PC-3 (cell line): ENCODE measurements at regions not wholly inside any gene's neighbourhood (a gene's known extent, or its start where the extent isn't known, plus 50 kb on each side); places are given as distances from the start of the nearest gene placed in this dataset.

Experiments
- ATAC-seq: fragments of 200-7000 bp; cut with Tn5 transposase; 2 replicates; pipeline ENCODE4 v1.9.1; 2020; ENCODE audit warnings: mild to moderate bottlenecking, moderate library complexity
- BruUV-seq: library from RNA; stranded (reverse); fragments of 400-500 nt; replicated peaks from 2 replicates; lab custom pipeline; 2021; lab: Mats Ljungman, UMichigan
- CTCF ChIA-PET: fragments of 300-600 bp; sonication (Branson Sonifier 250); formaldehyde crosslinking; loops from one replicate; lab custom pipeline; 2022; ENCODE audit warnings: antibody characterized with exemption; lab: Charles Lee
- POLR2A ChIA-PET: fragments of 300-600 bp; sonication (Branson Sonifier 250); formaldehyde crosslinking; loops from one replicate; lab custom pipeline; 2022; ENCODE audit warnings: antibody characterized with exemption; ENCODE audit not compliant: unreplicated experiment; lab: Charles Lee
- DNase-seq: peaks from one replicate; pipeline ENCODE4 v3.0.0-alpha.2; 2015
- H2AFZ ChIP-seq: fragments of 300-600 bp; sonication (generic); 2 replicates; pipeline ENCODE4 v1.6.0; 2016; ENCODE audit warnings: antibody characterized with exemption, low read length
- H3F3A ChIP-seq: fragments of 300-600 bp; sonication (generic); one replicate; pipeline ENCODE4 v1.6.0; 2017; ENCODE audit warnings: antibody characterized with exemption, low read length, control low read depth, mild to moderate bottlenecking; ENCODE audit not compliant: unreplicated experiment
- H3K27ac ChIP-seq: fragments of 300-600 bp; sonication (generic); 2 replicates; pipeline ENCODE4 v1.5.1; 2016; ENCODE audit warnings: mild to moderate bottlenecking, low read length
- H3K27me3 ChIP-seq: fragments of 300-600 bp; sonication (generic); 2 replicates; pipeline ENCODE4 v1.6.1; 2016; ENCODE audit warnings: low read length, mixed read lengths
- H3K36me3 ChIP-seq: fragments of 300-600 bp; sonication (generic); 2 replicates; pipeline ENCODE4 v1.6.1; 2016; ENCODE audit warnings: low read depth, mixed run types, low read length, mixed read lengths
- H3K4me1 ChIP-seq: fragments of 300-600 bp; sonication (generic); 2 replicates; pipeline ENCODE4 v1.5.1; 2016; ENCODE audit warnings: low read length; ENCODE audit not compliant: insufficient read depth
- H3K4me2 ChIP-seq: fragments of 300-600 bp; sonication (generic); 2 replicates; pipeline ENCODE4 v1.6.0; 2016; ENCODE audit warnings: low read length
- H3K4me3 ChIP-seq: fragments of 300-600 bp; sonication (generic); 2 replicates; pipeline ENCODE4 v1.5.1; 2016; ENCODE audit warnings: mild to moderate bottlenecking, low read length, mixed read lengths
- H3K79me2 ChIP-seq: fragments of 300-600 bp; sonication (generic); 2 replicates; pipeline ENCODE4 v1.6.1; 2017; ENCODE audit warnings: low read length, mixed read lengths
- H3K9ac ChIP-seq: fragments of 300-600 bp; sonication (generic); 2 replicates; pipeline ENCODE4 v1.6.0; 2016; ENCODE audit warnings: mild to moderate bottlenecking, low read length
- H3K9me2 ChIP-seq: fragments of 300-600 bp; sonication (generic); replicated peaks from 2 replicates; pipeline ENCODE4 v1.6.1; 2016; ENCODE audit warnings: mixed run types, low read length, mixed read lengths
- H3K9me3 ChIP-seq: fragments of 300-600 bp; sonication (generic); 2 replicates; pipeline ENCODE4 v1.6.1; 2016; ENCODE audit warnings: low read length, mixed read lengths
- H4K20me1 ChIP-seq: fragments of 300-600 bp; sonication (generic); 2 replicates; pipeline ENCODE4 v1.6.1; 2016; ENCODE audit warnings: low read length, mixed read lengths
- CTCF ChIP-seq: fragments of 300-600 bp; sonication (generic); conservative IDR thresholded peaks from 2 replicates; pipeline ENCODE4 v1.5.1; 2017; ENCODE audit warnings: antibody characterized with exemption, low read depth, mild to moderate bottlenecking, low read length
- EZH2 ChIP-seq: fragments of 300-600 bp; sonication (generic); IDR thresholded peaks from one replicate; pipeline ENCODE4 v1.6.1; 2017; ENCODE audit warnings: antibody characterized with exemption, mild to moderate bottlenecking, low read length; ENCODE audit not compliant: unreplicated experiment
- EZH2phosphoT487 ChIP-seq: fragments of 300-600 bp; sonication (generic); IDR thresholded peaks from 2 replicates; pipeline ENCODE4 v1.6.1; 2018; ENCODE audit warnings: mild to moderate bottlenecking, antibody characterized with exemption, low read length, borderline replicate concordance
- intact Hi-C: fragments of 100-400 bp; cut with micrococcal nuclease; formaldehyde crosslinking; loops from 2 replicates; pipeline ENCODE4 v1.9.0; 2023

GRCh38 chr7:24057243-24057642, 226.7 kb upstream of the NPY start:
- no peaks in the 10 kb centered on the region for H3K27me3 ChIP-seq

GRCh38 chr7:24058953-24059352, 225.0 kb upstream of the NPY start:
- Histone ChIP-seq H3K9ac (no peak overlapping the region), H3K9me2 (no peaks in the 10 kb centered on the region), H4K20me1 (no peaks in the 10 kb centered on the region), H3K4me1 (peaks cover 13% of the 10 kb centered on the region), H3K79me2 (no peaks in the 10 kb centered on the region), H3K27ac (no peak overlapping the region), H3K4me2 (no peak overlapping the region), H3K4me3 (no peak overlapping the region), H3K36me3 (no peaks in the 10 kb centered on the region), H3F3A (no peaks in the 10 kb centered on the region), H2AFZ (no peak overlapping the region), H3K27me3 (no peaks in the 10 kb centered on the region), H3K9me3 (no peaks in the 10 kb centered on the region)
- BruUV-seq: no TSS peak
- TF ChIP-seq EZH2phosphoT487 (no peak), CTCF (no peak), EZH2 (no peak)
- ATAC-seq (no peak), DNase-seq (no peak)
- CTCF ChIA-PET: no interaction called here
- POLR2A ChIA-PET: no interaction called here
- intact Hi-C loops: no loop called here

More at GRCh38 chr7:24057243-24057642, 226.7 kb upstream of the NPY start:
- TF ChIP-seq EZH2: no peak
- no peak for TF ChIP-seq EZH2phosphoT487
- TF ChIP-seq CTCF: peak; percentile 43
- no peaks in the 10 kb centered on the region for H4K20me1 ChIP-seq
- no peaks in the 10 kb centered on the region for H3K9me3 ChIP-seq
- ATAC-seq (no peak), DNase-seq (no peak)
- CTCF ChIA-PET: no interaction called here
- peaks cover 30% of the 10 kb centered on the region for H3K4me1 ChIP-seq
- no peaks in the 10 kb centered on the region for H3F3A ChIP-seq
- H3K36me3 ChIP-seq: no peaks in the 10 kb centered on the region
- no peak overlapping the region for H3K4me2 ChIP-seq
- no peaks in the 10 kb centered on the region for H3K79me2 ChIP-seq
- BruUV-seq: no TSS peak
- no peak overlapping the region for H3K27ac ChIP-seq
- no peak overlapping the region for H2AFZ ChIP-seq
- H3K4me3 ChIP-seq: no peak overlapping the region
- POLR2A ChIA-PET: no interaction called here
- intact Hi-C loops: no loop called here
- no peaks in the 10 kb centered on the region for H3K9me2 ChIP-seq
- no peak overlapping the region for H3K9ac ChIP-seq

- H3K9me2 ChIP-seq: no peaks in the 10 kb centered on the region
- CTCF ChIA-PET: no interaction called here
- intact Hi-C loops: no loop called here
- no peaks in the 10 kb centered on the region for H3K27me3 ChIP-seq
- H4K20me1 ChIP-seq: no peaks in the 10 kb centered on the region
- H3K4me2 ChIP-seq: no peak overlapping the region
- no peak overlapping the region for H3K4me3 ChIP-seq
- ATAC-seq (no peak), DNase-seq (no peak)
- H3F3A ChIP-seq: no peaks in the 10 kb centered on the region
- no peak overlapping the region for H3K9ac ChIP-seq
- H3K27ac ChIP-seq: no peak overlapping the region
- BruUV-seq: no TSS peak
- peaks cover 5% of the 10 kb centered on the region; the same call in 1 of the 2 replicates for H3K4me1 ChIP-seq
- H2AFZ ChIP-seq: no peak overlapping the region
- no peaks in the 10 kb centered on the region for H3K9me3 ChIP-seq
- TF ChIP-seq EZH2 (no peak), EZH2phosphoT487 (no peak), CTCF (no peak)
- no peaks in the 10 kb centered on the region for H3K79me2 ChIP-seq
- POLR2A ChIA-PET: no interaction called here
- no peaks in the 10 kb centered on the region for H3K36me3 ChIP-seq
These were observed 224.2 kb upstream of the NPY start for GRCh38 chr7:24059775-24060174.
